SU-DHL-6 (cell line): ENCODE measurements at regions not wholly inside any gene's neighbourhood (a gene's known extent, or its start where the extent isn't known, plus 50 kb on each side); places are given as distances from the start of the nearest gene placed in this dataset.

ENCODE experiments used
- CTCF ChIP-seq: fragments of 200-600 bp; sonication (generic); IDR thresholded peaks from one replicate; pipeline ENCODE4 v1.5.1; 2017; ENCODE audit warnings: antibody characterized with exemption, mild to moderate bottlenecking, low read length, moderate library complexity; ENCODE audit not compliant: insufficient read depth, poor library complexity, severe bottlenecking
- EZH2phosphoT487 ChIP-seq: fragments of 200-600 bp; sonication (generic), shearing (Covaris generic); conservative IDR thresholded peaks from 2 replicates; pipeline ENCODE4 v1.6.1; 2018; ENCODE audit warnings: mild to moderate bottlenecking, antibody characterized with exemption, low read length, moderate library complexity, mixed read lengths

GRCh38 chr6:25038999-25039398 is 103.2 kb upstream of the RIPOR2 start:
- TF ChIP-seq CTCF (no peak), EZH2phosphoT487 (no peak)
